ENCODE measurements at regions not wholly inside any gene's neighbourhood (a gene's known extent, or its start where the extent isn't known, plus 50 kb on each side); places are given as distances from the start of the nearest gene placed in this dataset.
"Not testable (repeated sequence)": the region's sequence is repeated elsewhere in the genome, so short reads cannot be mapped to it uniquely, and the experiment has no call there.

- DNase-seq (ENCODE audit: low read depth in 2 of 2), result no peak
These were observed 73.0 kb downstream of the GBP6 start for GRCh38 chr1:89436856-89437255.

GRCh38 chr1:89438301-89438700 is 74.4 kb downstream of the GBP6 start:
- not testable (repeated sequence) for DNase-seq (ENCODE audit: low read depth in 2 of 2)

GRCh38 chr1:89440911-89441310 is 77.1 kb downstream of the GBP6 start:
- no peak for DNase-seq (ENCODE audit: low read depth in 2 of 2)

- DNase-seq (ENCODE audit: low read depth in 2 of 2), result no peak
These were observed 79.8 kb upstream of the LRRC8B start for GRCh38 chr1:89444791-89445190.

GRCh38 chr1:89451011-89451410 is 73.6 kb upstream of the LRRC8B start:
- no peak for DNase-seq (ENCODE audit: low read depth in 2 of 2)

- DNase-seq (ENCODE audit: low read depth in 2 of 2), result no peak
These were observed 71.3 kb upstream of the LRRC8B start for GRCh38 chr1:89453123-89453972.

GRCh38 chr1:89454845-89455521 is 69.6 kb upstream of the LRRC8B start:
- peak; percentile 5 to 29 for DNase-seq (ENCODE audit: low read depth in 2 of 2)

- DNase-seq (ENCODE audit: low read depth in 2 of 2), result no peak
These were observed 67.6 kb upstream of the LRRC8B start for GRCh38 chr1:89457046-89457445.

GRCh38 chr1:89459081-89459480 is 65.5 kb upstream of the LRRC8B start:
- no peak for DNase-seq (ENCODE audit: low read depth in 2 of 2)

- no peak for DNase-seq (ENCODE audit: low read depth in 2 of 2)
These were observed 64.3 kb upstream of the LRRC8B start for GRCh38 chr1:89460325-89460724.

GRCh38 chr1:89462250-89462649 is 62.4 kb upstream of the LRRC8B start:
- DNase-seq (ENCODE audit: low read depth in 2 of 2), result no peak

- DNase-seq (ENCODE audit: low read depth in 2 of 2), result no peak
These were observed 60.6 kb upstream of the LRRC8B start for GRCh38 chr1:89464008-89464407.

GRCh38 chr1:89465201-89465600 is 59.4 kb upstream of the LRRC8B start:
- DNase-seq (ENCODE audit: low read depth in 2 of 2), result no peak

- no peak for DNase-seq (ENCODE audit: low read depth in 2 of 2)
These were observed 58.2 kb upstream of the LRRC8B start for GRCh38 chr1:89466307-89466930.

GRCh38 chr1:89472253-89472652 is 52.4 kb upstream of the LRRC8B start:
- no peak for DNase-seq (ENCODE audit: low read depth in 2 of 2)

- DNase-seq (ENCODE audit: low read depth in 2 of 2), result no peak
These were observed 51.7 kb upstream of the LRRC8B start for GRCh38 chr1:89472886-89473417.
